GM19455 (cell line): ENCODE measurements at regions not wholly inside any gene's neighbourhood (a gene's known extent, or its start where the extent isn't known, plus 50 kb on each side); places are given as distances from the start of the nearest gene placed in this dataset.
"Not testable (repeated sequence)": the region's sequence is repeated elsewhere in the genome, so short reads cannot be mapped to it uniquely, and the experiment has no call there.

ENCODE experiments used
- ATAC-seq: cut with Tn5 transposase; IDR thresholded peaks from one replicate; pipeline ENCODE4 v1.9.1; 2021; ENCODE audit not compliant: unreplicated experiment

- no peak for ATAC-seq
These were observed 102.6 kb downstream of the PLG start for GRCh38 chr6:160804639-160805038.

DNA sequence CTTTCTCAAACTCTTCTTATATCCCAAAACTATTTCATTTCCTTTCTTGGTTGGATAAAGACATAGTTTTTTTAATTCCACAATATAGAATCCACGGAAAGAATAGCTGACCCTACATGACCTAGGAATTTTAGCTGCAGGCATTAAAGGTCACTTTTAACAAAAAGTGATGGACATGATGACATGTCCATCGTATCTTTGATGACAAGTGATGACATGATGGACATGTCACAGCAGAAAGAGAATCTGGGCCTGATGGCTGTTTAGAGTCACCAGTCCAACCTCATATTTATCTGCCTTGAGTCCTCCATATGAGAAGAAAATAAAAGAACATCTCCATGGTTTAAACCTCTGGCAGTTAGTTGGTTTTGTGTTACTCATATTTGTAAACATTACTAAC lies 106.2 kb downstream of the PLG start:
- no peak for ATAC-seq

DNA sequence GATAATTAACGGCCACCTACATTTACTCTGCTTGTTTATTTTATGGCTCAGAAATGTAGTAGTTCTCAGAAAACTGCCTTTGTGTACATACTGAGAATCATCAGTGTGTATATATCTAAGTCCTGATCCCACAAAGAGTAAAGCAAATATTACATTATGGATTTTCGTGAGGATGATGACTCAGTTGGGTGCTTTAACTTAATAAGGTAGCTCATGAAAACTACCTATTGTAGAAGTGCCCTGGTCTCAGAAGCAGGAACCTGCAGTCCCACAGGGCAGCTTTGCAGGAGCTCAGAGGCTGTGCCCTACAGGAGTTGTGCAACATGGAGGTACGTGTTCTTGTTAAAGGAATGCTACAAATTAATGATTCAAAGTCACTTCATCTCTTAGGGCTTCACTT lies 108.2 kb downstream of the PLG start:
- no peak for ATAC-seq

DNA sequence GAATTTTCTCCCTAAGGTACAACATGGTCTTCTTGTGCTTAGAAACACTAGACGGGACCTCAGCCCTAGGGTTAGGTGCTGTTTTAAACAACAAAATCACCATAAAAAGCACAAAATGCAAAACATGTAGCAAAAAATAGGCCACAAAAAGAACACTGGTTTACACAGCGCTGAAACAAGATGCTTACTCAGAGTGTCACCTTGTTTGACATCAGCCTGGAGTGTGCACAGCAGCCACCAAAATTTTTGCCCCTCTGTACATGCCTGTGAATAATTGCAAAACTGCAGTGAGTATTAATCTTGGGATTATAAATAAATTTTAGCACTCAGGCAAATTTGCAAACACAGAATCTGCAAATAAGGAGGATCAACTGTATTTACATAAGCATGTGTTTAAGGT lies 110.1 kb downstream of the PLG start:
- ATAC-seq = no peak

GRCh38 chr6:160818934-160819333 lies 116.9 kb downstream of the PLG start:
- no peak for ATAC-seq

- ATAC-seq = not testable (repeated sequence)
These were observed 118.6 kb downstream of the PLG start for GRCh38 chr6:160820661-160821060.

GRCh38 chr6:160831739-160832138 lies 129.7 kb downstream of the PLG start:
- ATAC-seq = no peak

GRCh38 chr6:160832422-160832821 lies 130.4 kb downstream of the PLG start:
- no peak for ATAC-seq

- no peak for ATAC-seq
These were observed 135.1 kb downstream of the PLG start for GRCh38 chr6:160837146-160837545.

- no peak for ATAC-seq
These were observed 140.5 kb upstream of the MAP3K4 start for GRCh38 chr6:160851031-160851430.

DNA sequence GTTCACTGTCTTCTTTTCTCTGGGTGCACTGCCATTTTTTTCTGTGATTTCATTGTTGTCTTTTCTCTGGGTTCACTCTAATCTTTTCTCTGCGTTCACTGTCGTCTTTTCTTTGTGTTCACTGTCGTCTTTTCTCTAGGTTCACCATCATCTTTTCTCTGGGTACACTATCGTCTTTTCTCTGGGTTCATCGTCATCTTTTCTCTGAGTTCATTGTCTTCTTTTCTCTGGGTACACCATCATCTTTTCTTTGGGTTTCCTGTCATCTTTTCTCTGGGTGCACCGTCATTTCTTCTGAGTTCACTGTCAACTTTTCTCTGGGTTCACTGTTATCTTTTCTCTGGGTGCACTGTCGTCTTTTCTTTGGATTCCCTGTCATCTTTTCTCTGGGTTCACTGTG lies 137.6 kb upstream of the MAP3K4 start:
- no peak for ATAC-seq

DNA sequence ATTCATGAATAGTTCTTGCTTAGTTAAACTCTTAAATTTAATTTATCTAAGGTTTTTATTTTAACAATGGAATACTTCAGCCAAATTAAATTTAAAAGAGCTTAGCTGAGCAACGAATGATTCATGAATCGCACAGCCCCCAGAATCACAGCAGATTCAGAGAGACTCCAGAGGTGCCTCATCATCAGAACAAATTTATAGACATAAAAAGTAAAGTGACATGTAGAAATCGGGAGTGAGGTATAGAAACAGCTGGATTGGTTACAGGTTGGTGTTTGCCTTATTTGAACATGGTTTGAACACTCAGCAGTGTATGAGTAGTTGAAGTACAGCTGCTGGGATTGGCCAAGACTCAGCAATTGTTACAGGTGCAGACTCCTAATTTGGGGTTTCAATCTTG lies 132.7 kb upstream of the MAP3K4 start:
- ATAC-seq = no peak

- no peak for ATAC-seq
These were observed 131.7 kb upstream of the MAP3K4 start for GRCh38 chr6:160859822-160860221.

GRCh38 chr6:160861824-160862223 lies 129.7 kb upstream of the MAP3K4 start:
- no peak for ATAC-seq

DNA sequence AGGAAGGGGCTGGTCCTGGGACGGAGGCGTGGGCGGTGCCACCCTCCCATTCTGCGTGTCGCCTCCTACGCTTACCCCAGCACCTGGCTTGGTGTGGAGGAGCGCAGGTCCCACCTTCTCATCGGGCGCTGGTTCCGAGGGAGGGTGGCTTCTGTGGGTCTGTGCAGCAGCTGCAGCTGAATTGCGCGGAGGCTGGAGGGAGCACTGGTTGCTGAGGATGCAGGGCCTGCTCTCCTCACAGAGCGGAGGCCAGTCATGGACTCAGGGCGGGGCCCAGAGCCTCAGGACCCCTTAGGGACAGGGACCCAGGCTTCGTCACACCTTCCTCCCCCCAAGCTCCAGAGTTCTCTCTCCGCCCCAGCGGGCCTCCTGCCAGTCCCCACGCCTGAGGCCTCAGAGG lies 127.8 kb upstream of the MAP3K4 start:
- ATAC-seq = no peak

DNA sequence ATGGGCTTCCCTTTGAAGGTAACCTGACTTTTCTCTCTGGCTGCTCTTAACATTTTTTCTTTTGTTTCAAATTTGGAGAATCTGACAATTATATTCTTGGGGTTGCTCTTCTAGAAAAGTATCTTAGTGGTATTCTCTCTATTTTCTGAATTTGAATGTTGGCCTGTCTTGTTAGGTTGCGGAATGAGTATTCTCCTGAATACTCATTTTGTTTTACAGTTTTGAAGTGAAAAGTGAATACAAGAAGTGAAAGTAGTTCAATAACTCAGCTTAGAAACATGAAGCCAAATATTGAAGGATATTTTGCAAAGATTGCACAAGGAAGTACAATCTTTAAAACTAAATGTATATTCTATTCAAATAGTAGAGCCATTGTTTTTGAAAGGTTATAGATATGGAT lies 120.2 kb upstream of the MAP3K4 start:
- no peak for ATAC-seq

DNA sequence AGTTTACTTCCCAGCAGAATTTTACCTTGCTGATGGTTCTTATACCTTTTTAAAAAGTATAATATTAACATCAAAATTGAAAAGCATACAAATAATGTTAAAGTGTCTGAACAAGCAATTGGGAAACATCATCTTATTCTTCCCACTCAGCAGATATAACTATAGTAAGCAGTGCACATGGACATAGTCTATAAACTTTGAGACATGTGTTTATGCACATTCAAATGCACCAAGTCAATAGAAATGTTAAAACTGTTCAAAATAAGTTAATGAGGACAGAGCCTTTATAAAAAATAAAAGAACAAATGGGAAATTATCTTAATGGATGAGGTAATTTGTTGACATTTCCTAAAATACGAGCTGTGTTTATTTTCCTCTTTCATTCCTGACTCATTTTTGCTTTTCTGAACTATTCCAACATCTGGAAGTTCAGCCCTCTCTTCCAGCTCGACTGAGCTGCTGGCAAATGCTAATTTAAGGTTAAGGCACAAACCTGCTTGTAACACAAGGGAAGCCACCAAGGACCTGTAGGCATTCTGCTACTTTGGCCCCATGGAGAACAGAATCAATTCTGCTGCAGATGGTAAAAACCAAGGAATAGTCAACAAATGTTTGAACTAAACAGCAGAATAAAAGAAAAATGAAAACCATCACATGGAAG lies 110.3 kb upstream of the MAP3K4 start:
- ATAC-seq = no peak

DNA sequence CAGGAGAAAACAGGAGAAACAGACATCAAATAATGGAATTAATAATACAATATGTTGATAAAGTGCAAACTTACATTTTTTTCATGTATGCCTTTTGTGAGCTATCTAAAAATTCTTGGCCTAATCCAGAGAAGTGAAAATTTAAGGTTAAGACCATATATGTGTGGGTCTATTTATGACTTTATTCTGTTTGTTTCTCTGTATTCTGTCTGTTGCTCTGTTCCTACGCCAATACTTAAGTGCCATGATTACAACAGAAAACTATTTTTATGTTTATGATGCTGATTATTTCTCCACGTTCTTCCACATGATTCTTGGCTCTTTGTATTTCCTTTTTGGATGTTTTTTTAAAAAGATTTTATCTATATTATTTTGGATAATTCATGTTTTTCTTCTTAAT lies 109.6 kb upstream of the MAP3K4 start:
- no peak for ATAC-seq

- no peak for ATAC-seq
These were observed 108.7 kb upstream of the MAP3K4 start for GRCh38 chr6:160882791-160883279.

DNA sequence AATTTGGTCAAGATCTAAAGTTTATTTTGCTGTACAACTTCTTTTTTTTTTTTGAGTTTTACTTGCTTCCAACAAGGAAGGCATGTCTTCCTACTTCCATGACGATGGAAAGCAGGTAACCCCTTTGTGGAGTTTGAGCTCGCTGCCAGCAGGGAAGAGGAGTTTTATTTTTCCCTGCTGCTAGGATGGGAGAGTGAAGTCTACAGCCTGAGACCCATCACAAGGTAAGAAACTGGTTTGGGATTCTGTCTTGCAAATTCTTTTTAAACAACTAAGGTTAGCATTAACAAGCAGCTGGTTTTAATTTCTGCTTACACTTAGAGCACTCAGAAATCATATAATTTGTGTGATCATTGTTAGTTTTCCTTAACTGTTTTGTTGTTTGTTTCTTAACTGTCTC lies 108.0 kb upstream of the MAP3K4 start:
- ATAC-seq = no peak

DNA sequence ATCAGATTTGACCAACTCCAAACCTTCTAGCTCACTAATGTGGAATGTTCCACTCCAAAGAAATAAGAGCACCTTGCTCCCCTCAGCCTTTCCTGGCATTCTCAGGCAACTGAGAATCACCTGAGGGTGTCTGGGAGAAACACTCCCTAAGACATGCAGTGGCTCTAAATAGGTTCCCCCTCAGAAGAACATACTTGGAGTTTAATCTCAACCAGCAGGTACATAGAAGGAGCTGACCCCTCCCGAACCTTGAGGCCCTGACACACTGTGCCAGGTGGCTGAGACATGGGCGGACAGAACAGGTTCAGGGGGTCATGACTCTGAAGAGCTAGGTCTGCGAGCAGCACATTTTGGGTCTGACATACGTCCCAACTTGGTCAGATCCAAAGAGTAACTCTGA lies 107.6 kb upstream of the MAP3K4 start:
- no peak for ATAC-seq

DNA sequence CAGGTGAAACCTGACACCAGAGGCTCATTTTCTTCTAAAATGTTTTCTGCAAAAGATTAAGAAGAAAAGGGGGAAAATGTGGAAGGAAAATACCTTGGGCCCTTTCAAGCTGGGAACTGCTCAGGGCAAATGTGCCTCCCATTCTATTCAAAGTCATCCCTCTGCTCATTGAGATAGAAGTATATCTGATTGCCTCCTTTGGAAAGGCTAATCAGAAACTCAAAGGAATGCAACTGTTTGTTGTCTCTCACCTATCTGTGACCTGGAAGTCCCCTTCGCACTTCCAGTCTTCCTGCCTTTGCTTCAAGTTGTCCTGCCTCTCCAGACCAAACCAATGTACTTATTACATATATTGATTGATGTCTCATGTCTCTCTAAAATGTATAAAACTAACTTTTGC lies 102.4 kb upstream of the MAP3K4 start:
- ATAC-seq = not testable (repeated sequence)

DNA sequence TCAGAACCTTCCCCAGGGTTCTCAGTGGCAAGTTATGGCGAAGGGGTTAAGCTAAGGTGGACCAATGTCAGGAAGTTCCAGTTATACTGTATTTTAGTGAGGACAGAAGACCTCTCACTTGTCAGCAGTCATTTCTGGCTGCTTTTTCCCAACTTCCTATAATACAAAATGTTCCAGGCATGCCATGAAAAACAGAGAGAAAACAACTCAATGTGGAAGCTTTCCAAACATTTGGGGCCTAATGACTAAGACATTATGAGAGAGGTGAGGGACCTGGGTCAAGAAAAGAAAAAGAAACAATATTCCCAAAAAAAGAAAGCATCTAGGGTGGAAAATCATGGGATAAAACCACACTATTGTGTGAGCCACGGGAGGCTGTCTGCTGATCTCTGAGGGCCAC lies 99.9 kb upstream of the MAP3K4 start:
- ATAC-seq = no peak
